A673 (cell line): ENCODE measurements at regions not wholly inside any gene's neighbourhood (a gene's known extent, or its start where the extent isn't known, plus 50 kb on each side); places are given as distances from the start of the nearest gene placed in this dataset.

Experiments
- BruUV-seq: library from RNA; stranded (reverse); fragments of 400-500 nt; replicated peaks from 2 replicates; lab custom pipeline; 2021; lab: Mats Ljungman, UMichigan
- CTCF ChIA-PET: fragments of 300-600 bp; sonication (Branson Sonifier 250); formaldehyde crosslinking; loops from one replicate; lab custom pipeline; 2022; ENCODE audit warnings: antibody characterized with exemption; lab: Charles Lee
- POLR2A ChIA-PET: fragments of 300-600 bp; sonication (Branson Sonifier 250); formaldehyde crosslinking; loops from one replicate; lab custom pipeline; 2022; ENCODE audit warnings: antibody characterized with exemption; ENCODE audit not compliant: low non-redundant PET; lab: Charles Lee
- DNase-seq: peaks from one replicate; pipeline ENCODE4 v3.0.0-alpha.2; 2015; ENCODE audit warnings: low spot score
- H3K27ac ChIP-seq: fragments of 200-600 bp; sonication (generic); 2 replicates; pipeline ENCODE4 v1.5.1; 2016; ENCODE audit warnings: mixed run types, low read depth, mild to moderate bottlenecking, mixed read lengths, antibody characterized with exemption, low read length; ENCODE audit not compliant: poor library complexity, severe bottlenecking
- H3K27me3 ChIP-seq: fragments of 200-600 bp; sonication (generic); replicated peaks from 2 replicates; pipeline ENCODE4 v1.6.1; 2017; ENCODE audit warnings: mixed run types, low read depth, mild to moderate bottlenecking, mixed read lengths, antibody characterized with exemption, low read length; ENCODE audit not compliant: insufficient read depth, poor library complexity
- H3K36me3 ChIP-seq: fragments of 200-600 bp; sonication (generic); 2 replicates; pipeline ENCODE4 v1.6.1; 2016; ENCODE audit warnings: mixed run types, mild to moderate bottlenecking, mixed read lengths, antibody characterized with exemption, low read length; ENCODE audit not compliant: insufficient read depth, poor library complexity, severe bottlenecking
- H3K4me1 ChIP-seq: fragments of 200-600 bp; sonication (generic); 2 replicates; pipeline ENCODE4 v1.6.1; 2017; ENCODE audit warnings: mixed run types, mild to moderate bottlenecking, mixed read lengths, antibody characterized with exemption, low read length; ENCODE audit not compliant: insufficient read depth, poor library complexity, severe bottlenecking
- H3K4me3 ChIP-seq: fragments of 200-600 bp; sonication (generic); 2 replicates; pipeline ENCODE4 v1.5.1; 2016; ENCODE audit warnings: low read depth, mixed run types, mild to moderate bottlenecking, mixed read lengths, low read length; ENCODE audit not compliant: poor library complexity, severe bottlenecking
- H3K9me3 ChIP-seq: fragments of 200-600 bp; sonication (generic); 2 replicates; pipeline ENCODE4 v1.6.1; 2016; ENCODE audit warnings: mixed run types, low read depth, mild to moderate bottlenecking, mixed read lengths, antibody characterized with exemption, low read length; ENCODE audit not compliant: poor library complexity, severe bottlenecking
- CTCF ChIP-seq: fragments of 300-800, 200-600 bp; sonication (generic); conservative IDR thresholded peaks from 2 replicates; pipeline ENCODE4 v1.5.1; 2017; ENCODE audit warnings: low read depth, mild to moderate bottlenecking, antibody characterized with exemption, low read length, moderate library complexity, mixed read lengths
- EZH2 ChIP-seq: fragments of 200-600 bp; sonication (generic); IDR thresholded peaks from 2 replicates; pipeline ENCODE4 v1.6.1; 2017; ENCODE audit warnings: borderline replicate concordance, low read depth, mild to moderate bottlenecking, mixed read lengths, antibody characterized with exemption, low read length; ENCODE audit not compliant: poor library complexity, severe bottlenecking
- intact Hi-C: fragments of 100-400 bp; cut with micrococcal nuclease; formaldehyde crosslinking; loops from one replicate; pipeline ENCODE4 v1.10.0; 2022; ENCODE audit not compliant: unreplicated experiment

- no peak overlapping the region for H3K4me3 ChIP-seq
- peak; percentile 46 for DNase-seq
- POLR2A ChIA-PET, result interaction anchor here (0.7 kb wide), 1 partner anchor 747 kb away, joined by 4 read pairs; no protein-coding TSS in a partner anchor
- no peaks in the 10 kb centered on the region for H3K27me3 ChIP-seq
- no peaks in the 10 kb centered on the region for H3K9me3 ChIP-seq
- BruUV-seq, result no TSS peak
- no peak overlapping the region for H3K27ac ChIP-seq
- peaks cover 6% of the 10 kb centered on the region for H3K4me1 ChIP-seq
- peak; percentile 44; the same call in 1 of the 2 replicates for TF ChIP-seq CTCF
- TF ChIP-seq EZH2, result no peak
- intact Hi-C loops, result loop anchor here (1.0 kb wide), 1 partner anchor 132 kb away; no protein-coding TSS in a partner anchor
- no peaks in the 10 kb centered on the region for H3K36me3 ChIP-seq
- CTCF ChIA-PET, result interaction anchor here (0.5 to 0.9 kb wide), 2 partner anchors 641 to 1963 kb away, joined by 3 read pairs; no protein-coding TSS in a partner anchor
Observed at GRCh38 chr3:76679541-76679940, 360.4 kb upstream of the ROBO2 start.

GRCh38 chr3:76683256-76683655, 356.6 kb upstream of the ROBO2 start:
- no peak for TF ChIP-seq EZH2
- no peak for TF ChIP-seq CTCF
- peaks cover 13% of the 10 kb centered on the region for H3K4me1 ChIP-seq
- H3K27me3 ChIP-seq, result no peaks in the 10 kb centered on the region
- ChIA-PET POLR2A (no interaction called here), CTCF (interaction anchor here (1.2 kb wide), 1 partner anchor 129 kb away, joined by 4 read pairs; no protein-coding TSS in a partner anchor)
- H3K4me3 ChIP-seq, result no peak overlapping the region
- DNase-seq, result no peak
- BruUV-seq, result no TSS peak
- no peak overlapping the region for H3K27ac ChIP-seq
- no peaks in the 10 kb centered on the region for H3K9me3 ChIP-seq
- intact Hi-C loops, result loop anchor here (5.0 to 10.0 kb wide), 3 partner anchors 354 to 1962 kb away; no protein-coding TSS in a partner anchor
- no peaks in the 10 kb centered on the region for H3K36me3 ChIP-seq

- H3K27ac ChIP-seq, result no peak overlapping the region
- no peaks in the 10 kb centered on the region for H3K9me3 ChIP-seq
- CTCF ChIA-PET, result no interaction called here
- no peaks in the 10 kb centered on the region for H3K27me3 ChIP-seq
- no peak overlapping the region for H3K4me3 ChIP-seq
- no TSS peak for BruUV-seq
- TF ChIP-seq CTCF (no peak), EZH2 (no peak)
- H3K36me3 ChIP-seq, result no peaks in the 10 kb centered on the region
- intact Hi-C loops, result loop anchor here (5.0 to 10.0 kb wide), 3 partner anchors 352 to 1960 kb away; no protein-coding TSS in a partner anchor
- POLR2A ChIA-PET, result no interaction called here
- no peak for DNase-seq
- H3K4me1 ChIP-seq, result peaks cover 13% of the 10 kb centered on the region
Observed at GRCh38 chr3:76684946-76685345, 355.0 kb upstream of the ROBO2 start.
